Endothelial cell of umbilical vein (primary cell): ENCODE measurements at regions not wholly inside any gene's neighbourhood (a gene's known extent, or its start where the extent isn't known, plus 50 kb on each side); places are given as distances from the start of the nearest gene placed in this dataset.
"Not testable (repeated sequence)": the region's sequence is repeated elsewhere in the genome, so short reads cannot be mapped to it uniquely, and the experiment has no call there.

Source experiments
- BruUV-seq: library from RNA; stranded (reverse); fragments of 400-500 nt; replicated peaks from 2 replicates; lab custom pipeline; 2021; lab: Mats Ljungman, UMichigan
- CTCF ChIA-PET: fragments of 300-600, 350-600 bp; sonication (Branson Sonifier 250); formaldehyde crosslinking; loops from one replicate; lab custom pipeline; 2021; ENCODE audit warnings: antibody characterized with exemption, inconsistent platforms; lab: Charles Lee
- POLR2A ChIA-PET: fragments of 300-600, 350-600 bp; sonication (Branson Sonifier 250); formaldehyde crosslinking; loops from one replicate; lab custom pipeline; 2021; ENCODE audit warnings: antibody characterized with exemption, inconsistent platforms; lab: Charles Lee
- DNase-seq: peaks from one replicate; pipeline ENCODE4 v3.0.0-alpha.2; 2011; ENCODE audit warnings: low read depth, low spot score
- FAIRE-seq: peaks from 2 replicates; lab custom pipeline; 2011; peaks lifted over from hg19 to GRCh38; lab: Jason Lieb, UNC
- H2AFZ ChIP-seq: 2 replicates; pipeline ENCODE4 v1.6.0; 2012; ENCODE audit warnings: low read depth, low read length, control low read depth, inconsistent platforms
- H3K27ac ChIP-seq: 2 replicates; pipeline ENCODE4 v1.5.1; 2011; ENCODE audit warnings: low read depth, mild to moderate bottlenecking, control low read depth, low read length, moderate library complexity; ENCODE audit not compliant: insufficient read depth
- H3K27me3 ChIP-seq, 2 experiments: 2 replicates each; pipeline versions ENCODE4 v1.6.0 to v1.6.1; 2011; ENCODE audit warnings: low read length in 2 of 2, mixed read lengths in 1 of 2; ENCODE audit not compliant: control insufficient read depth in 2 of 2, insufficient read depth in 2 of 2
- H3K36me3 ChIP-seq, 2 experiments: 2 replicates in 1 of 2; 3 replicates in 1 of 2; pipeline ENCODE4 v1.5.1; 2011; ENCODE audit warnings: low read length in 2 of 2, mild to moderate bottlenecking in 1 of 2, moderate library complexity in 1 of 2; ENCODE audit not compliant: control insufficient read depth in 2 of 2, insufficient read depth in 2 of 2; ENCODE audit errors: extremely low read depth in 1 of 2
- H3K4me1 ChIP-seq: 3 replicates; pipeline ENCODE4 v1.5.1; 2011; ENCODE audit warnings: mild to moderate bottlenecking, low read length; ENCODE audit not compliant: control insufficient read depth, insufficient read depth; ENCODE audit errors: extremely low read depth
- H3K4me2 ChIP-seq: 2 replicates; pipeline ENCODE4 v1.6.1; 2011; ENCODE audit warnings: low read length, control low read depth, mixed read lengths; ENCODE audit not compliant: insufficient read depth
- H3K4me3 ChIP-seq, 3 experiments: fragments of 200-600 bp in 1 of 3; sonication (generic), shearing (Covaris generic) in 1 of 3; replicated peaks in 1 of 3; 2 replicates each; pipeline ENCODE4 v1.5.1; 2011 to 2016; ENCODE audit warnings: control low read depth in 3 of 3, low read length in 3 of 3, mild to moderate bottlenecking in 2 of 3, inconsistent platforms in 1 of 3, low read depth in 1 of 3, moderate library complexity in 1 of 3; ENCODE audit not compliant: insufficient read depth in 1 of 3
- H3K79me2 ChIP-seq: 2 replicates; pipeline ENCODE4 v1.6.0; 2012; ENCODE audit warnings: low read length, inconsistent platforms; ENCODE audit not compliant: control insufficient read depth, insufficient read depth
- H3K9ac ChIP-seq: replicated peaks from 2 replicates; pipeline ENCODE3; 2011; ENCODE audit warnings: low read length, control low read depth; ENCODE audit not compliant: insufficient read depth; ENCODE audit errors: extremely low read depth
- H3K9me1 ChIP-seq: replicated peaks from 3 replicates; pipeline ENCODE4 v1.6.0; 2011; ENCODE audit warnings: mild to moderate bottlenecking, low read length; ENCODE audit not compliant: control insufficient read depth, insufficient read depth; ENCODE audit errors: extremely low read depth
- H3K9me3 ChIP-seq: replicated peaks from 2 replicates; pipeline ENCODE4 v1.5.1; 2012; ENCODE audit warnings: low read length, inconsistent platforms; ENCODE audit not compliant: control insufficient read depth, insufficient read depth
- H4K20me1 ChIP-seq: replicated peaks from 2 replicates; pipeline ENCODE3; 2011; ENCODE audit warnings: mild to moderate bottlenecking, low read length; ENCODE audit not compliant: control insufficient read depth, insufficient read depth; ENCODE audit errors: extremely low read depth
- EZH2 ChIP-seq: IDR thresholded peaks from 2 replicates; pipeline ENCODE4 v1.6.1; 2012; ENCODE audit warnings: borderline replicate concordance, low read depth, mild to moderate bottlenecking, moderate library complexity, low read length, inconsistent platforms; ENCODE audit not compliant: severe bottlenecking
- FOS ChIP-seq: IDR thresholded peaks from 2 replicates; pipeline ENCODE4 v1.6.1; 2011; ENCODE audit warnings: mild to moderate bottlenecking, low read length, moderate library complexity, borderline replicate concordance; ENCODE audit not compliant: insufficient read depth
- GATA2 ChIP-seq: IDR thresholded peaks from 2 replicates; pipeline ENCODE4 v1.7.0; 2011; ENCODE audit warnings: low read depth, mild to moderate bottlenecking, moderate library complexity, mixed read lengths, low read length; ENCODE audit not compliant: insufficient read length, insufficient read depth
- JUN ChIP-seq: IDR thresholded peaks from 2 replicates; pipeline ENCODE4 v1.6.1; 2011; ENCODE audit warnings: borderline replicate concordance, low read depth; ENCODE audit not compliant: insufficient read length, insufficient read depth
- MYC ChIP-seq: IDR thresholded peaks from one replicate; pipeline ENCODE4 v1.6.1; 2011; ENCODE audit warnings: mild to moderate bottlenecking, low read depth, low read length
- POLR2A ChIP-seq: IDR thresholded peaks from 2 replicates; pipeline ENCODE4 v1.6.1; 2012; ENCODE audit warnings: low read depth, mild to moderate bottlenecking, control low read depth, low read length
- POLR2AphosphoS5 ChIP-seq: IDR thresholded peaks from 2 replicates; pipeline ENCODE4 v1.6.1; 2012; ENCODE audit warnings: low read depth, mild to moderate bottlenecking, control low read depth, low read length, moderate library complexity; ENCODE audit not compliant: insufficient read depth
- dilution Hi-C: fragments of 300-500 bp; cut with MboI; formaldehyde crosslinking; loops from one replicate; pipeline ENCODE4 v1.15.0; 2019; ENCODE audit warnings: low sequenced_read_pairs; ENCODE audit not compliant: extremely low pct_ligation_motif_present
- intact Hi-C: fragments of 100-400 bp; cut with micrococcal nuclease; formaldehyde crosslinking; loops from one replicate; pipeline ENCODE4 v1.10.0; 2022
- TF ChIP-seq, protein P1 (sequence below): IDR thresholded peaks from 2 replicates; pipeline ENCODE4 v1.6.1; 2011; ENCODE audit not compliant: insufficient read depth, insufficient read length
- TF ChIP-seq, protein P2 (sequence below), 2 donors: IDR thresholded peaks; 1 replicate in 1 of 2; 2 replicates in 1 of 2; pipeline ENCODE4 v1.5.1; 2011; ENCODE audit warnings: low read length in 2 of 2, mild to moderate bottlenecking in 2 of 2, moderate library complexity in 2 of 2, control low read depth in 1 of 2, inconsistent platforms in 1 of 2, low read depth in 1 of 2; ENCODE audit not compliant: insufficient read depth in 1 of 2; ENCODE audit errors: extremely low read depth in 1 of 2

DNA sequence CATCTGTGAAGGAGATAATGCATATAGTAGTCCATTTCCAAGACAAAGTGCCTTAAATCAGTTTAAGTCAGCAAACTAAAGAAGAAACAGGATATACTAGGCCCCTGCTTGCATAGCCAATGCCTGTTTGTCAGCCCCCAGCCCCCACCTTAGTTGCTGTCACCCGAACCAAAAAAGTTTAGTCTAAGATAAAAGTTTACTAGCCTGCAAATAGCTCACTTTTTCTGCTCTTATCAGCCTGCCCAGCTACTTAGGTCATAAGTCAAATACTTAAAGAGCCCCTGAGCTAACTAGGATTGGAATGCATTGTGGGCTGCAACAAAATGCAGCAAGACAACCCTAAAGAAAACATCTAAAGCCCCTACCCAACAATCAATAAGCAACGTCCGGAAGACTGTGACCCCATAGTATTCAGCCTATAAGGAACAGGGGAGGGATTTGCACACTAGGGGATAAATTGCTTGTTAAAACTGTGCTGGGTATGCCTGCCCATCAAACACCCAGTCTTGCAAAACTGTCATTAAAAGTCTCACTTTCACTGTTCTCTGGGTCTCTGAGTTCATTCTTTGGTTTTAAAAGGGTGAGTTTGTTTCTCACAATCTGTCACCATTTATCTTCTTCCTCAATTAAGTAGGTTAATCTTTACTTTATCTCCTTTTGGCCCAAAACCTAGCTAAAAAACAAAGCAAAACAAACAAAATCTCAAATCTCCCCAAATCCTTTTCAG lies 92.4 kb upstream of the CEP78 start:
- peak; percentile 57 for DNase-seq
- peaks cover 12% of the 10 kb centered on the region for H3K4me1 ChIP-seq
- H3K36me3 ChIP-seq: no peaks in the 10 kb centered on the region
- no peak overlapping the region for H2AFZ ChIP-seq
- intact Hi-C loops (no loop called here), dilution Hi-C loops (no loop called here)
- TF ChIP-seq POLR2AphosphoS5 (no peak), GATA2 (no peak), JUN (no peak), EZH2 (no peak), FOS (no peak), MYC (no peak), POLR2A (no peak)
- TF ChIP-seq, protein P1, sequence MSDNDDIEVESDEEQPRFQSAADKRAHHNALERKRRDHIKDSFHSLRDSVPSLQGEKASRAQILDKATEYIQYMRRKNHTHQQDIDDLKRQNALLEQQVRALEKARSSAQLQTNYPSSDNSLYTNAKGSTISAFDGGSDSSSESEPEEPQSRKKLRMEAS: no peak
- TF ChIP-seq, protein P2, sequence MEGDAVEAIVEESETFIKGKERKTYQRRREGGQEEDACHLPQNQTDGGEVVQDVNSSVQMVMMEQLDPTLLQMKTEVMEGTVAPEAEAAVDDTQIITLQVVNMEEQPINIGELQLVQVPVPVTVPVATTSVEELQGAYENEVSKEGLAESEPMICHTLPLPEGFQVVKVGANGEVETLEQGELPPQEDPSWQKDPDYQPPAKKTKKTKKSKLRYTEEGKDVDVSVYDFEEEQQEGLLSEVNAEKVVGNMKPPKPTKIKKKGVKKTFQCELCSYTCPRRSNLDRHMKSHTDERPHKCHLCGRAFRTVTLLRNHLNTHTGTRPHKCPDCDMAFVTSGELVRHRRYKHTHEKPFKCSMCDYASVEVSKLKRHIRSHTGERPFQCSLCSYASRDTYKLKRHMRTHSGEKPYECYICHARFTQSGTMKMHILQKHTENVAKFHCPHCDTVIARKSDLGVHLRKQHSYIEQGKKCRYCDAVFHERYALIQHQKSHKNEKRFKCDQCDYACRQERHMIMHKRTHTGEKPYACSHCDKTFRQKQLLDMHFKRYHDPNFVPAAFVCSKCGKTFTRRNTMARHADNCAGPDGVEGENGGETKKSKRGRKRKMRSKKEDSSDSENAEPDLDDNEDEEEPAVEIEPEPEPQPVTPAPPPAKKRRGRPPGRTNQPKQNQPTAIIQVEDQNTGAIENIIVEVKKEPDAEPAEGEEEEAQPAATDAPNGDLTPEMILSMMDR (IDR thresholded peaks at IDR 0.05; ENCODE audit: extremely low read depth in 1 of 2, insufficient read depth in 1 of 2, low read depth in 1 of 2, low read length in 2 of 2): no peak
- H3K4me3 ChIP-seq: no peak overlapping the region
- H4K20me1 ChIP-seq: no peaks in the 10 kb centered on the region
- POLR2A ChIA-PET: no interaction called here
- no peak overlapping the region for H3K27ac ChIP-seq
- no peaks in the 10 kb centered on the region for H3K9me1 ChIP-seq
- FAIRE-seq: peak; percentile 28
- H3K4me2 ChIP-seq: no peak overlapping the region
- H3K9ac ChIP-seq: no peak overlapping the region
- no TSS peak for BruUV-seq
- no peaks in the 10 kb centered on the region for H3K9me3 ChIP-seq
- no peaks in the 10 kb centered on the region for H3K79me2 ChIP-seq
- CTCF ChIA-PET: no interaction called here
- no peaks in the 10 kb centered on the region for H3K27me3 ChIP-seq

DNA sequence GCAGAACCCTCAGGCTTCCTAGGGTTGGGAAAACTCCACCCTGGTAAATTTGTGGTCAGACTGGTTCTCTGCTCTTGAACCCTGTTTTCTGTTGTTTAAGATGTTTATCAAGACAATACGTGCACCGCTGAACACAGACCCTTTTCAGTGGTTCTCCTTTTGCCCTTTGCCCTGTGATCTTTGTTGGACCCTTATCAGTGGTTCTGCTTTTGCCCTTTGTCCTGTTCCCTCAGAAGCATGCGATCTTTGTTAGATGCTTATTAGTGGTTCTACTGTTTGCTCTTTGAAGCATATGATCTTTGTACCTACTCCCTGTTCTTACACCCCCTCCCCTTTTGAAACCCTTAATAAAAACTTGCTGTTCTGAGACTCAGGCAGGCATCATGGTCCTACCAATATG lies 93.6 kb upstream of the CEP78 start:
- H3K27me3 ChIP-seq, H3K4me3 ChIP-seq, intact Hi-C loops, H2AFZ ChIP-seq, H3K27ac ChIP-seq, H3K9ac ChIP-seq, H3K9me3 ChIP-seq, H3K36me3 ChIP-seq, H3K9me1 ChIP-seq, dilution Hi-C loops, H4K20me1 ChIP-seq, BruUV-seq, DNase-seq, CTCF ChIA-PET, POLR2A ChIA-PET, H3K79me2 ChIP-seq, H3K4me2 ChIP-seq, FAIRE-seq: not testable (repeated sequence)
- H3K4me1 ChIP-seq: peaks cover 12% of the 10 kb centered on the region
